H1 (cell line): ENCODE measurements at regions not wholly inside any gene's neighbourhood (a gene's known extent, or its start where the extent isn't known, plus 50 kb on each side); places are given as distances from the start of the nearest gene placed in this dataset.

ENCODE experiments used
- CTCF ChIA-PET: fragments of 300-600 bp; sonication (Branson Sonifier 250); formaldehyde crosslinking; loops from one replicate; lab custom pipeline; 2021; ENCODE audit not compliant: partially characterized antibody; lab: Charles Lee
- POLR2A ChIA-PET: fragments of 300-600 bp; sonication (Branson Sonifier 250); formaldehyde crosslinking; loops from one replicate; lab custom pipeline; 2021; ENCODE audit warnings: inconsistent platforms; ENCODE audit not compliant: partially characterized antibody; lab: Charles Lee
- DNase-seq, 2 experiments: peaks; one replicate each; pipeline versions ENCODE4 v3.0.0 to v3.0.0-alpha.2; 2010 to 2022; ENCODE audit warnings: low spot score in 2 of 2, low read depth in 1 of 2, mixed read lengths in 1 of 2
- FAIRE-seq: peaks from 2 replicates; lab custom pipeline; 2011; peaks lifted over from hg19 to GRCh38; lab: Jason Lieb, UNC
- H2AFZ ChIP-seq: 2 replicates; pipeline ENCODE4 v1.8.1; 2012; ENCODE audit warnings: low read length, inconsistent platforms
- H2AK5ac ChIP-seq: 2 replicates; pipeline ENCODE4 v1.6.1; 2013; ENCODE audit warnings: low read depth, low read length
- H2BK120ac ChIP-seq: replicated peaks from 2 replicates; pipeline ENCODE3; 2013; ENCODE audit warnings: low read depth, low read length, inconsistent platforms
- H2BK12ac ChIP-seq: 2 replicates; pipeline ENCODE4 v1.6.1; 2013; ENCODE audit warnings: low read depth, low read length
- H2BK15ac ChIP-seq: 2 replicates; pipeline ENCODE4 v1.6.1; 2013; ENCODE audit warnings: low read length
- H2BK20ac ChIP-seq: 2 replicates; pipeline ENCODE4 v1.6.1; 2013; ENCODE audit warnings: low read length
- H2BK5ac ChIP-seq: 2 replicates; pipeline ENCODE4 v1.6.1; 2013; ENCODE audit warnings: low read depth, low read length
- H3K14ac ChIP-seq: 2 replicates; pipeline ENCODE4 v1.6.1; 2013; ENCODE audit warnings: inconsistent platforms; ENCODE audit not compliant: insufficient read length
- H3K18ac ChIP-seq: 2 replicates; pipeline ENCODE4 v1.6.1; 2013; ENCODE audit warnings: low read length; ENCODE audit errors: extremely low read depth
- H3K23ac ChIP-seq: 2 replicates; pipeline ENCODE4 v1.6.1; 2013; ENCODE audit warnings: inconsistent platforms; ENCODE audit not compliant: insufficient read length
- H3K23me2 ChIP-seq: 2 replicates; pipeline ENCODE4 v1.6.1; 2013; ENCODE audit warnings: low read depth, low read length
- H3K27ac ChIP-seq: 2 replicates; pipeline ENCODE4 v1.6.1; 2011; ENCODE audit warnings: low read depth, low read length, inconsistent platforms
- H3K27me3 ChIP-seq, 4 experiments: replicated peaks in 1 of 4; 1 replicate in 1 of 4; 2 replicates in 3 of 4; pipeline versions ENCODE4 v1.6.1 to v1.8.1; 2011 to 2013; ENCODE audit warnings: low read length in 3 of 4, mild to moderate bottlenecking in 3 of 4, inconsistent platforms in 2 of 4, mixed read lengths in 2 of 4, moderate library complexity in 1 of 4; ENCODE audit not compliant: control insufficient read depth in 3 of 4, insufficient read depth in 3 of 4; ENCODE audit errors: extremely low read depth in 1 of 4
- H3K36me3 ChIP-seq, 4 experiments: 2 replicates each; pipeline versions ENCODE4 v1.6.1 to v1.8.1; 2011 to 2013; ENCODE audit warnings: mild to moderate bottlenecking in 4 of 4, low read length in 3 of 4, moderate library complexity in 2 of 4, control low read depth in 1 of 4, inconsistent platforms in 1 of 4; ENCODE audit not compliant: insufficient read depth in 4 of 4, control insufficient read depth in 2 of 4
- H3K4ac ChIP-seq: replicated peaks from 2 replicates; pipeline ENCODE3; 2013; ENCODE audit warnings: low read length, low read depth, mixed read lengths, inconsistent platforms; ENCODE audit not compliant: insufficient read length
- H3K4me1 ChIP-seq, 4 experiments: replicated peaks in 1 of 4; 1 replicate in 1 of 4; 2 replicates in 3 of 4; pipeline versions ENCODE4 v1.6.1 to v1.8.1; 2011 to 2013; ENCODE audit warnings: low read length in 3 of 4, inconsistent platforms in 2 of 4, mixed read lengths in 1 of 4; ENCODE audit not compliant: insufficient read depth in 4 of 4, control insufficient read depth in 3 of 4
- H3K4me2 ChIP-seq, 2 experiments: 2 replicates each; pipeline versions ENCODE4 v1.6.1 to v1.8.1; 2011 to 2013; ENCODE audit warnings: low read depth in 2 of 2, low read length in 2 of 2, control low read depth in 1 of 2, inconsistent platforms in 1 of 2, mild to moderate bottlenecking in 1 of 2; ENCODE audit not compliant: insufficient read depth in 1 of 2
- H3K4me3 ChIP-seq, 4 experiments: fragments of 200-600, 300-600 bp in 1 of 4; sonication (generic), shearing (Covaris generic), sonication (Bioruptor Twin) in 1 of 4; 2 replicates each; pipeline versions ENCODE4 v1.5.1 to v1.8.1; 2011 to 2016; ENCODE audit warnings: low read length in 4 of 4, low read depth in 3 of 4, control low read depth in 2 of 4, inconsistent platforms in 2 of 4, mild to moderate bottlenecking in 2 of 4, mixed read lengths in 1 of 4, moderate library complexity in 1 of 4; ENCODE audit not compliant: insufficient read depth in 2 of 4; ENCODE audit errors: extremely low read depth in 1 of 4
- H3K56ac ChIP-seq: replicated peaks from 2 replicates; pipeline ENCODE3; 2013; ENCODE audit warnings: low read depth, mild to moderate bottlenecking, mixed read lengths, low read length, inconsistent platforms; ENCODE audit not compliant: insufficient read length
- H3K79me1 ChIP-seq: 2 replicates; pipeline ENCODE4 v1.6.1; 2013; ENCODE audit warnings: low read depth, low read length, control low read depth
- H3K79me2 ChIP-seq, 2 experiments: 2 replicates each; pipeline versions ENCODE4 v1.6.1 to v1.8.1; 2012 to 2013; ENCODE audit warnings: low read length in 2 of 2, mild to moderate bottlenecking in 2 of 2, inconsistent platforms in 1 of 2; ENCODE audit not compliant: insufficient read depth in 2 of 2, control insufficient read depth in 1 of 2
- H3K9ac ChIP-seq, 4 experiments: replicated peaks in 1 of 4; 1 replicate in 1 of 4; 2 replicates in 3 of 4; pipeline versions ENCODE4 v1.6.1 to v1.8.1; 2011 to 2013; ENCODE audit warnings: low read depth in 3 of 4, low read length in 3 of 4, control low read depth in 2 of 4, mild to moderate bottlenecking in 2 of 4, moderate library complexity in 2 of 4, inconsistent platforms in 1 of 4; ENCODE audit errors: extremely low read depth in 1 of 4
- H3K9me3 ChIP-seq, 2 experiments: 2 replicates each; pipeline versions ENCODE4 v1.6.1 to v1.8.1; 2012 to 2013; ENCODE audit warnings: mild to moderate bottlenecking in 2 of 2, moderate library complexity in 2 of 2, control low read depth in 1 of 2, inconsistent platforms in 1 of 2, low read depth in 1 of 2, low read length in 1 of 2, mixed read lengths in 1 of 2; ENCODE audit not compliant: insufficient read depth in 2 of 2
- H4K20me1 ChIP-seq, 2 experiments: replicated peaks in 1 of 2; 2 replicates each; pipeline versions ENCODE3 to v1.8.1; 2011 to 2013; ENCODE audit warnings: inconsistent platforms in 2 of 2, low read length in 2 of 2, mild to moderate bottlenecking in 1 of 2; ENCODE audit not compliant: insufficient read depth in 2 of 2, control insufficient read depth in 1 of 2
- H4K5ac ChIP-seq: 2 replicates; pipeline ENCODE4 v1.6.1; 2013; ENCODE audit warnings: low read length, low read depth, mixed read lengths, inconsistent platforms; ENCODE audit not compliant: insufficient read length
- H4K8ac ChIP-seq: 2 replicates; pipeline ENCODE4 v1.8.0; 2013; ENCODE audit warnings: mild to moderate bottlenecking, moderate library complexity, low read length, inconsistent platforms; ENCODE audit not compliant: insufficient read depth; ENCODE audit errors: extremely low read depth
- H4K91ac ChIP-seq: replicated peaks from 2 replicates; pipeline ENCODE3; 2013; ENCODE audit warnings: low read length, mixed read lengths, inconsistent platforms; ENCODE audit not compliant: insufficient read length
- BACH1 ChIP-seq: IDR thresholded peaks from 2 replicates; pipeline ENCODE4 v1.6.1; 2012; ENCODE audit warnings: low read length, improper control_type of control experiment
- USF2 ChIP-seq: IDR thresholded peaks from 2 replicates; pipeline ENCODE4 v1.6.1; 2011; ENCODE audit warnings: low read length, improper control_type of control experiment
- WGBS, 2 experiments: shearing (Covaris generic) in 1 of 2; methylation state at CpG; one replicate each; pipeline versions ENCODE4 v1.1.6 to v1.1.7; 2013 to 2015; ENCODE audit warnings: low lambda C conversion rate in 2 of 2, mixed read lengths in 2 of 2, inconsistent platforms in 1 of 2, low coverage in 1 of 2, missing lambda C conversion rate in 1 of 2; ENCODE audit not compliant: insufficient replicate concordance in 2 of 2, insufficient coverage in 1 of 2, insufficient read length in 1 of 2; ENCODE audit errors: extremely low coverage in 1 of 2, missing lambda C conversion rate in 1 of 2; 5-methylcytosine and 5-hydroxymethylcytosine counted together

GRCh38 chr18:22765896-22766295 lies 167.2 kb upstream of the RBBP8 start:
- no peak overlapping the region for H2AK5ac ChIP-seq
- no peak overlapping the region for H3K23ac ChIP-seq
- no peaks in the 10 kb centered on the region for H3K4me1 ChIP-seq
- H3K79me1 ChIP-seq: no peaks in the 10 kb centered on the region
- H2BK120ac ChIP-seq: no peak overlapping the region
- ChIA-PET POLR2A (interaction anchor here (1.7 kb wide), 1 partner anchor 24 kb away, joined by 3 read pairs; no protein-coding TSS in a partner anchor), CTCF (no interaction called here)
- no peak overlapping the region for H2BK20ac ChIP-seq
- no peak overlapping the region for H3K4me2 ChIP-seq
- H4K5ac ChIP-seq: no peak overlapping the region
- H2AFZ ChIP-seq: no peak overlapping the region
- H3K27ac ChIP-seq: no peak overlapping the region
- no peak overlapping the region for H2BK5ac ChIP-seq
- H3K14ac ChIP-seq: no peak overlapping the region
- H3K4me3 ChIP-seq: no peak overlapping the region
- H4K8ac ChIP-seq: no peak overlapping the region
- H3K9me3 ChIP-seq: no peaks in the 10 kb centered on the region
- H3K23me2 ChIP-seq: no peaks in the 10 kb centered on the region
- H3K9ac ChIP-seq: no peak overlapping the region
- H3K4ac ChIP-seq: no peak overlapping the region
- H3K18ac ChIP-seq: no peak overlapping the region
- no peaks in the 10 kb centered on the region for H4K20me1 ChIP-seq
- FAIRE-seq: no peak
- no peak overlapping the region for H2BK15ac ChIP-seq
- no peak overlapping the region for H4K91ac ChIP-seq
- no peaks in the 10 kb centered on the region for H3K79me2 ChIP-seq
- H3K36me3 ChIP-seq: no peaks in the 10 kb centered on the region
- H3K56ac ChIP-seq: no peak overlapping the region
- H3K27me3 ChIP-seq: no peaks in the 10 kb centered on the region
- no peak for DNase-seq
- no peak for TF ChIP-seq BACH1
- TF ChIP-seq USF2: 0 out of 2 replicates have a peak, but pooled peaks have one; percentile 5
- no peak overlapping the region for H2BK12ac ChIP-seq
- 81% methylated on average over 1 of the region's 1 CpG; no CpG with 5 or more reads in 1 of the 2 experiments for WGBS, 2 experiments
